ENCODE measurements at regions not wholly inside any gene's neighbourhood (a gene's known extent, or its start where the extent isn't known, plus 50 kb on each side); places are given as distances from the start of the nearest gene placed in this dataset.
A peak's percentile ranks its signal among the peaks of the same experiment; 100 is the strongest.
"Not testable (repeated sequence)": the region's sequence is repeated elsewhere in the genome, so short reads cannot be mapped to it uniquely, and the experiment has no call there.

- DNase-seq = no peak
Measured at GRCh38 chr7:91356915-91357314, 92.7 kb downstream of the FZD1 start.

- DNase-seq = no peak
Measured at GRCh38 chr7:91357379-91357778, 93.1 kb downstream of the FZD1 start.

- DNase-seq = no peak
Measured at GRCh38 chr7:91357901-91358300, 93.7 kb downstream of the FZD1 start.

GRCh38 chr7:91358303-91358702 is 94.1 kb downstream of the FZD1 start:
- DNase-seq = no peak

- peak; percentile 93 for DNase-seq
Measured at GRCh38 chr7:91365097-91365496, 100.9 kb downstream of the FZD1 start.

GRCh38 chr7:91366091-91366490 is 101.9 kb downstream of the FZD1 start:
- no peak for DNase-seq

- DNase-seq = no peak
Measured at GRCh38 chr7:91367812-91368578, 103.8 kb downstream of the FZD1 start.

GRCh38 chr7:91372323-91372722 is 108.1 kb downstream of the FZD1 start:
- no peak for DNase-seq

- DNase-seq = no peak
Measured at GRCh38 chr7:91373111-91373800, 109.0 kb downstream of the FZD1 start.

GRCh38 chr7:91374321-91374989 is 110.2 kb downstream of the FZD1 start:
- no peak for DNase-seq

GRCh38 chr7:91375378-91375777 is 111.1 kb downstream of the FZD1 start:
- peak; percentile 56 for DNase-seq

GRCh38 chr7:91378131-91378530 is 113.9 kb downstream of the FZD1 start:
- no peak for DNase-seq

- no peak for DNase-seq
Measured at GRCh38 chr7:91379236-91379635, 115.0 kb downstream of the FZD1 start.

- DNase-seq = no peak
Measured at GRCh38 chr7:91379991-91380390, 115.8 kb downstream of the FZD1 start.

- DNase-seq = no peak
Measured at GRCh38 chr7:91383053-91383904, 119.0 kb downstream of the FZD1 start.

- no peak for DNase-seq
Measured at GRCh38 chr7:91383905-91384274, 119.7 kb downstream of the FZD1 start.

GRCh38 chr7:91394757-91395156 is 130.5 kb downstream of the FZD1 start:
- not testable (repeated sequence) for DNase-seq

- not testable (repeated sequence) for DNase-seq
Measured at GRCh38 chr7:91395313-91395712, 131.1 kb downstream of the FZD1 start.

- DNase-seq = no peak
Measured at GRCh38 chr7:91397096-91397495, 132.9 kb downstream of the FZD1 start.

- no peak for DNase-seq
Measured at GRCh38 chr7:91397612-91398011, 133.4 kb downstream of the FZD1 start.

GRCh38 chr7:91398341-91398740 is 134.1 kb downstream of the FZD1 start:
- DNase-seq = peak; percentile 82

GRCh38 chr7:91405092-91405788 is 141.0 kb downstream of the FZD1 start:
- no peak for DNase-seq

Data from islet precursor cell (in vitro differentiated cells).